GM18873 (cell line): ENCODE measurements at regions not wholly inside any gene's neighbourhood (a gene's known extent, or its start where the extent isn't known, plus 50 kb on each side); places are given as distances from the start of the nearest gene placed in this dataset.
"Not testable (repeated sequence)": the region's sequence is repeated elsewhere in the genome, so short reads cannot be mapped to it uniquely, and the experiment has no call there.

Experiments
- ATAC-seq: cut with Tn5 transposase; IDR thresholded peaks from one replicate; pipeline ENCODE4 v1.9.1; 2021; ENCODE audit warnings: mild to moderate bottlenecking, moderate library complexity, moderate number of reproducible peaks; ENCODE audit not compliant: unreplicated experiment, low FRiP score

GRCh38 chr4:174080361-174080760 is 203.1 kb downstream of the FBXO8 start:
- no peak for ATAC-seq

GRCh38 chr4:174071595-174071994 is 211.9 kb downstream of the FBXO8 start:
- no peak for ATAC-seq

GRCh38 chr4:174069848-174070330 is 213.6 kb downstream of the FBXO8 start:
- no peak for ATAC-seq

- ATAC-seq: no peak
Observed at GRCh38 chr4:174066611-174067205, 216.8 kb downstream of the FBXO8 start.

- no peak for ATAC-seq
Observed at GRCh38 chr4:174062831-174063230, 220.6 kb downstream of the FBXO8 start.

- no peak for ATAC-seq
Observed at GRCh38 chr4:174061026-174061425, 222.4 kb downstream of the FBXO8 start.

- ATAC-seq: peak; percentile 54
Observed at GRCh38 chr4:174058846-174059245, 224.6 kb downstream of the FBXO8 start.

GRCh38 chr4:174056959-174057358 is 226.5 kb downstream of the FBXO8 start:
- ATAC-seq: no peak

GRCh38 chr4:174055344-174055743 is 228.1 kb downstream of the FBXO8 start:
- no peak for ATAC-seq

GRCh38 chr4:174053895-174054294 is 229.6 kb downstream of the FBXO8 start:
- ATAC-seq: no peak

GRCh38 chr4:174047363-174047762 is 236.1 kb downstream of the FBXO8 start:
- ATAC-seq: no peak

- not testable (repeated sequence) for ATAC-seq
Observed at GRCh38 chr4:174045829-174046228, 237.6 kb downstream of the FBXO8 start.

- no peak for ATAC-seq
Observed at GRCh38 chr4:174045381-174045780, 238.1 kb downstream of the FBXO8 start.

GRCh38 chr4:174041555-174042105 is 241.8 kb downstream of the FBXO8 start:
- ATAC-seq: no peak

- ATAC-seq: no peak
Observed at GRCh38 chr4:174040287-174040686, 243.2 kb downstream of the FBXO8 start.

GRCh38 chr4:174038481-174038880 is 245.0 kb downstream of the FBXO8 start:
- no peak for ATAC-seq

- ATAC-seq: no peak
Observed at GRCh38 chr4:174037631-174038030, 245.8 kb downstream of the FBXO8 start.

GRCh38 chr4:174037049-174037448 is 246.4 kb downstream of the FBXO8 start:
- no peak for ATAC-seq

- ATAC-seq: no peak
Observed at GRCh38 chr4:174036576-174036975, 246.9 kb downstream of the FBXO8 start.

- no peak for ATAC-seq
Observed at GRCh38 chr4:174036111-174036510, 247.4 kb downstream of the FBXO8 start.

- no peak for ATAC-seq
Observed at GRCh38 chr4:174023641-174024040, 259.8 kb downstream of the FBXO8 start.

- no peak for ATAC-seq
Observed at GRCh38 chr4:174018236-174018635, 265.2 kb downstream of the FBXO8 start.
